NT2/D1 (cell line): ENCODE measurements at regions not wholly inside any gene's neighbourhood (a gene's known extent, or its start where the extent isn't known, plus 50 kb on each side); places are given as distances from the start of the nearest gene placed in this dataset.

Source experiments
- SUZ12 ChIP-seq: IDR thresholded peaks from 2 replicates; pipeline ENCODE4 v1.6.1; 2011; ENCODE audit not compliant: insufficient read length, insufficient read depth; ENCODE audit errors: extremely low read depth
- YY1 ChIP-seq: IDR thresholded peaks from 2 replicates; pipeline ENCODE4 v1.6.1; 2011; ENCODE audit not compliant: insufficient read length, insufficient read depth
- ZNF274 ChIP-seq: IDR thresholded peaks from 2 replicates; pipeline ENCODE4 v1.6.1; 2011; ENCODE audit warnings: mild to moderate bottlenecking, low read depth, low read length

GRCh38 chr16:85312174-85312573 is 199.9 kb upstream of the CIBAR2 start:
- no peak for TF ChIP-seq YY1
- TF ChIP-seq SUZ12 = no peak
- TF ChIP-seq ZNF274 = no peak
